Ishikawa (cell line): ENCODE measurements at regions not wholly inside any gene's neighbourhood (a gene's known extent, or its start where the extent isn't known, plus 50 kb on each side); places are given as distances from the start of the nearest gene placed in this dataset.

ENCODE experiments used
- EGR1 ChIP-seq: IDR thresholded peaks from 2 replicates; pipeline ENCODE4 v1.6.1; 2012
- EP300 ChIP-seq: IDR thresholded peaks from 2 replicates; pipeline ENCODE4 v1.6.1; 2012; ENCODE audit warnings: borderline replicate concordance
- FOXM1 ChIP-seq: IDR thresholded peaks from 2 replicates; pipeline ENCODE4 v1.6.1; 2012; ENCODE audit warnings: low read depth, borderline replicate concordance
- NFIC ChIP-seq: IDR thresholded peaks from 2 replicates; pipeline ENCODE4 v1.6.1; 2012
- RAD21 ChIP-seq: IDR thresholded peaks from 2 replicates; pipeline ENCODE4 v1.6.1; 2012; ENCODE audit warnings: low read depth
- REST ChIP-seq: IDR thresholded peaks from 2 replicates; pipeline ENCODE4 v1.6.1; 2012; ENCODE audit warnings: low read depth, mild to moderate bottlenecking
- TAF1 ChIP-seq: IDR thresholded peaks from 2 replicates; pipeline ENCODE4 v1.6.1; 2012; ENCODE audit warnings: low read depth, mild to moderate bottlenecking
- TCF12 ChIP-seq: IDR thresholded peaks from 2 replicates; pipeline ENCODE4 v1.6.1; 2012; ENCODE audit warnings: low read depth
- YY1 ChIP-seq: IDR thresholded peaks from 2 replicates; pipeline ENCODE4 v1.6.1; 2012; ENCODE audit warnings: low read depth
- ZBTB7A ChIP-seq: IDR thresholded peaks from 2 replicates; pipeline ENCODE4 v1.6.1; 2012; ENCODE audit warnings: low read depth
- TF ChIP-seq, protein P1 (sequence below): IDR thresholded peaks from 2 replicates; pipeline ENCODE4 v1.6.1; 2012

GRCh38 chr7:46844486-46844885 lies 737.4 kb downstream of the TNS3 start:
- TF ChIP-seq TAF1 (no peak), FOXM1 (no peak), NFIC (no peak), YY1 (no peak), EP300 (no peak), ZBTB7A (no peak), RAD21 (no peak), REST (no peak), EGR1 (no peak), TCF12 (no peak)
- TF ChIP-seq, protein P1, sequence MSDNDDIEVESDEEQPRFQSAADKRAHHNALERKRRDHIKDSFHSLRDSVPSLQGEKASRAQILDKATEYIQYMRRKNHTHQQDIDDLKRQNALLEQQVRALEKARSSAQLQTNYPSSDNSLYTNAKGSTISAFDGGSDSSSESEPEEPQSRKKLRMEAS, result no peak
